A549 (cell line): ENCODE measurements at regions not wholly inside any gene's neighbourhood (a gene's known extent, or its start where the extent isn't known, plus 50 kb on each side); places are given as distances from the start of the nearest gene placed in this dataset.

ENCODE experiments used
- ATAC-seq, 2 experiments: fragments of 200-7000 bp in 1 of 2; fragments of >200 bp in 1 of 2; cut with Nextera tagmentation in 1 of 2; cut with Tn5 transposase in 1 of 2; 3 replicates each; pipeline versions ENCODE4 v1.8.0 to v1.9.1; 2018 to 2020; ENCODE audit warnings: mild to moderate bottlenecking in 1 of 2, moderate library complexity in 1 of 2
- CTCF ChIA-PET: fragments of 300-600 bp; sonication (Branson Sonifier 250); formaldehyde crosslinking; extraction: SDS; loops from one replicate; lab custom pipeline; 2021; ENCODE audit warnings: antibody characterized with exemption, inconsistent platforms; lab: Yijun Ruan, JAX
- POLR2A ChIA-PET: fragments of 350-600 bp; formaldehyde crosslinking; extraction: SDS; loops from one replicate; lab custom pipeline; 2021; ENCODE audit warnings: antibody characterized with exemption, inconsistent platforms; lab: Yijun Ruan, JAX
- DNase-seq, 2 experiments: peaks; one replicate each; pipeline versions ENCODE4 v3.0.0 to v3.0.0-alpha.2; 2011 to 2016; ENCODE audit warnings: low read depth in 1 of 2, low spot score in 1 of 2
- FAIRE-seq: peaks from 2 replicates; lab custom pipeline; 2011; peaks lifted over from hg19 to GRCh38; lab: Jason Lieb, UNC
- H3K27ac ChIP-seq, 2 experiments: fragments of >200 bp; sonication (Bioruptor Twin); formaldehyde crosslinking; 3 replicates each; pipeline ENCODE4 v1.5.1; 2016 to 2017
- H3K4me1 ChIP-seq: fragments of >200 bp; sonication (Bioruptor Twin); formaldehyde crosslinking; 3 replicates; pipeline ENCODE4 v1.6.1; 2016
- H3K4me2 ChIP-seq: fragments of >200 bp; sonication (Bioruptor Twin); formaldehyde crosslinking; 3 replicates; pipeline ENCODE4 v1.6.1; 2016
- H3K4me3 ChIP-seq: fragments of >200 bp; sonication (Bioruptor Twin); formaldehyde crosslinking; 3 replicates; pipeline ENCODE4 v1.5.1; 2016
- H3K9me3 ChIP-seq: fragments of >200 bp; sonication (Bioruptor Twin); formaldehyde crosslinking; 3 replicates; pipeline ENCODE4 v1.6.1; 2016
- BCL3 ChIP-seq: fragments of >200 bp; sonication (Bioruptor Twin); formaldehyde crosslinking; IDR thresholded peaks from 3 replicates; pipeline ENCODE4 v1.6.1; 2016
- BHLHE40 ChIP-seq: IDR thresholded peaks from 2 replicates; pipeline ENCODE4 v1.6.1; 2012; ENCODE audit warnings: low read depth, low read length, inconsistent platforms
- CBX2 ChIP-seq: fragments of 200-600 bp; sonication (generic); IDR thresholded peaks from 2 replicates; pipeline ENCODE4 v1.6.1; 2016; ENCODE audit warnings: low read depth, mild to moderate bottlenecking, borderline replicate concordance
- CBX8 ChIP-seq: fragments of 200-600 bp; sonication (generic); IDR thresholded peaks from 2 replicates; pipeline ENCODE4 v1.6.1; 2016
- CHD4 ChIP-seq: fragments of 200-600 bp; sonication (generic); IDR thresholded peaks from 2 replicates; pipeline ENCODE4 v1.6.1; 2016; ENCODE audit warnings: antibody characterized with exemption, mild to moderate bottlenecking, borderline replicate concordance
- E2F6 ChIP-seq: IDR thresholded peaks from 2 replicates; pipeline ENCODE4 v1.6.1; 2012; ENCODE audit warnings: low read depth, borderline replicate concordance
- ELK1 ChIP-seq: fragments of 150-350 bp; IDR thresholded peaks from 2 replicates; pipeline ENCODE4 v1.6.1; 2014; ENCODE audit warnings: low read depth, mild to moderate bottlenecking, low read length
- HDAC2 ChIP-seq: fragments of 200-600 bp; sonication (generic); IDR thresholded peaks from 2 replicates; pipeline ENCODE4 v1.6.1; 2016
- HES2 ChIP-seq: fragments of >200 bp; sonication (Bioruptor Twin); formaldehyde crosslinking; IDR thresholded peaks from 2 replicates; pipeline ENCODE4 v1.6.1; 2016
- HEYL ChIP-seq: fragments of 250-450 bp; sonication (Bioruptor Pico); IDR thresholded peaks from 2 replicates; pipeline ENCODE4 v1.8.0; 2021; ENCODE audit warnings: mild to moderate bottlenecking, moderate library complexity
- HMGXB4 ChIP-seq: fragments of 250-450 bp; sonication (Bioruptor Pico); IDR thresholded peaks from 2 replicates; pipeline ENCODE4 v1.5.0; 2021; ENCODE audit warnings: mild to moderate bottlenecking, moderate library complexity, borderline replicate concordance
- KDM1A ChIP-seq: fragments of 200-600 bp; sonication (generic); IDR thresholded peaks from 2 replicates; pipeline ENCODE4 v1.6.1; 2016; ENCODE audit warnings: low read depth, mild to moderate bottlenecking
- KDM5A ChIP-seq: fragments of 200-600 bp; sonication (generic); IDR thresholded peaks from 2 replicates; pipeline ENCODE4 v1.6.1; 2016; ENCODE audit warnings: antibody characterized with exemption, mild to moderate bottlenecking
- MAZ ChIP-seq: fragments of 150-350 bp; IDR thresholded peaks from 2 replicates; pipeline ENCODE4 v1.6.1; 2014; ENCODE audit warnings: antibody characterized with exemption, low read depth, low read length, borderline replicate concordance
- NFE2L2 ChIP-seq: fragments of 150-350 bp; conservative IDR thresholded peaks from 2 replicates; pipeline ENCODE4 v1.6.1; 2014; ENCODE audit warnings: low read length
- RAD21 ChIP-seq, 2 experiments: fragments of >200 bp in 1 of 2; sonication (Bioruptor Twin) in 1 of 2; formaldehyde crosslinking in 1 of 2; IDR thresholded peaks in 1 of 2; conservative IDR thresholded peaks in 1 of 2; 2 replicates in 1 of 2; 3 replicates in 1 of 2; pipeline ENCODE4 v1.6.1; 2012 to 2018; ENCODE audit warnings: inconsistent platforms in 1 of 2
- RFX5 ChIP-seq: fragments of 450-650 bp; IDR thresholded peaks from 2 replicates; pipeline ENCODE4 v1.7.1; 2014; ENCODE audit warnings: antibody characterized with exemption, mild to moderate bottlenecking, moderate library complexity
- RNF2 ChIP-seq: fragments of 200-600 bp; sonication (generic); IDR thresholded peaks from 2 replicates; pipeline ENCODE4 v1.6.1; 2016; ENCODE audit warnings: low read depth, mild to moderate bottlenecking, antibody characterized with exemption, moderate library complexity, borderline replicate concordance
- SMC3 ChIP-seq: fragments of >200 bp; sonication (Bioruptor Twin); formaldehyde crosslinking; IDR thresholded peaks from 3 replicates; pipeline ENCODE4 v1.6.1; 2018; ENCODE audit warnings: inconsistent platforms
- ZNF302 ChIP-seq: fragments of 250-450 bp; sonication (Bioruptor Pico); IDR thresholded peaks from 2 replicates; pipeline ENCODE4 v1.9.0; 2021; ENCODE audit warnings: inconsistent platforms, mild to moderate bottlenecking, moderate library complexity
- WGBS: methylation state at CpG from one replicate; pipeline ENCODE4 v1.1.6; 2017; ENCODE audit errors: missing lambda C conversion rate; 5-methylcytosine and 5-hydroxymethylcytosine counted together

- TF ChIP-seq E2F6, result no peak
- no peak for TF ChIP-seq CBX8
- no peak for TF ChIP-seq SMC3
- no peak for TF ChIP-seq NFE2L2
- no peak for TF ChIP-seq RFX5
These were observed 87.5 kb downstream of the IER5 start (continued) for GRCh38 chr1:181175955-181176354.

GRCh38 chr1:181178241-181178879 lies 89.9 kb downstream of the IER5 start:
- peaks cover 4% of the 10 kb centered on the region; the same call in 2 of the 3 replicates for H3K9me3 ChIP-seq
- H3K4me1 ChIP-seq, result no peaks in the 10 kb centered on the region
- CTCF ChIA-PET, result interaction anchor here (1.2 to 3.9 kb wide), 3 partner anchors 11 to 247 kb away, joined by 3 to 22 read pairs (median 6); no protein-coding TSS in a partner anchor
- TF ChIP-seq CBX8 (no peak), RAD21 (conservative IDR thresholded peaks at IDR 0.05 in 1 of 2, IDR thresholded peaks at IDR 0.05 in 1 of 2) (no peak), SMC3 (no peak), ZNF302 (CRISPR knock-in tag) (no peak), E2F6 (no peak), ELK1 (no peak), MAZ (no peak), HEYL (CRISPR knock-in tag) (no peak), CHD4 (no peak), RNF2 (no peak), BHLHE40 (no peak), HMGXB4 (no peak), KDM1A (no peak), CBX2 (no peak)
- TF ChIP-seq, all 56 proteins: peak for 0
- ATAC-seq (no peak), FAIRE-seq (no peak), DNase-seq (no peak)
- H3K4me3 ChIP-seq, result no peak overlapping the region
- 57% methylated on average over 8 of the region's 9 CpGs for WGBS
- POLR2A ChIA-PET, result no interaction called here
- H3K4me2 ChIP-seq, result no peak overlapping the region
- no peak overlapping the region for H3K27ac ChIP-seq

GRCh38 chr1:181179279-181179986 lies 90.9 kb downstream of the IER5 start:
- Histone ChIP-seq H3K4me1 (no peaks in the 10 kb centered on the region), H3K27ac (no peak overlapping the region), H3K4me3 (no peak overlapping the region), H3K9me3 (no peaks in the 10 kb centered on the region), H3K4me2 (no peak overlapping the region)
- no peak for FAIRE-seq
- 66% methylated on average over 10 of the region's 10 CpGs for WGBS
- TF ChIP-seq HDAC2 (no peak), KDM5A (no peak), HEYL (CRISPR knock-in tag) (no peak), HES2 (no peak), BCL3 (no peak), ELK1 (no peak)
- ChIA-PET CTCF (interaction anchor here (1.2 to 3.9 kb wide), 4 partner anchors 10 to 298 kb away, joined by 3 to 22 read pairs (median 5); no protein-coding TSS in a partner anchor), POLR2A (no interaction called here)
- no peak for DNase-seq
- ATAC-seq, result no peak
